GM04503 (cell line): ENCODE measurements at regions not wholly inside any gene's neighbourhood (a gene's known extent, or its start where the extent isn't known, plus 50 kb on each side); places are given as distances from the start of the nearest gene placed in this dataset.
"Not testable (repeated sequence)": the region's sequence is repeated elsewhere in the genome, so short reads cannot be mapped to it uniquely, and the experiment has no call there.

ENCODE experiments used
- DNase-seq: peaks from one replicate; pipeline ENCODE4 v3.0.0-alpha.2; 2012; ENCODE audit warnings: low read depth

GRCh38 chr14:54010981-54011380 lies 54.4 kb upstream of the BMP4 start:
- no peak for DNase-seq

DNA sequence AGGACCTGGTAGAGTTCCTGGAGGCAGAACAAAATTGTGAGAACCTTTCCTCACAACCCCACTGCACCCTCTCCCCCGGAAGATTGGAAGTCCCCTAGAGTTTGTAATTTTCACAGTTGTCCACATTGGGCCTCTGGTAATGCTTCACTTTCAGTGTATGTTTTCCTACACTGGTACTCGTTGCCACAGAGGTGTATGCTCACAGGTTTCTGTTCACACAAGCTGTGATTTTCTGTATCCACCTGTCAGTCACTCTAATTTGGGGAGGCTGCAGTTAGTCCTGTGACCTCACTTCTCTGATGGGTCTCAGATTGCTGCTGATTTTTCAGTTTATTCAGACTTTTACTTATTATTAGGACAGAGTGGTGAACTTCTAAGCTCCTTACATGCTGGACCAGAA lies 66.4 kb upstream of the BMP4 start:
- no peak for DNase-seq

DNA sequence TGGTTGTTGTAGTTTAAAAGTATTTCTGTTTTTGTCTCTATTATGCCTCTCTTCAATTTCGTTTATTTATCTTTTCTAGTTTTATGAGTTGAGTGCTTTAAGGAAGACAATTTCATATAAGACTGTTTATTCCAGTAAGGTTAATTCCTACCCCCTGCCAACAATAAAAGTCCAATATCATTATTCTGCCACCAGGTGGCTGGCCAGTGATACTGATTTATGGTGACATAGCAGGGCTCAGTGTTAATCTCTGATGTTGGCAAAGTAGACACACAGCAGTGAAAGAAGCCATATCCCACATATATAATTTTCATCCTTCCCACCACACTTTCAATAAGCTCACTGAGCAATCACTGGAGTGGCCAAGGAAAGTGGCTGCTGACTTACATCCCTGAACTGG lies 69.0 kb upstream of the BMP4 start:
- no peak for DNase-seq

GRCh38 chr14:54026671-54027070 lies 70.0 kb upstream of the BMP4 start:
- no peak for DNase-seq

DNA sequence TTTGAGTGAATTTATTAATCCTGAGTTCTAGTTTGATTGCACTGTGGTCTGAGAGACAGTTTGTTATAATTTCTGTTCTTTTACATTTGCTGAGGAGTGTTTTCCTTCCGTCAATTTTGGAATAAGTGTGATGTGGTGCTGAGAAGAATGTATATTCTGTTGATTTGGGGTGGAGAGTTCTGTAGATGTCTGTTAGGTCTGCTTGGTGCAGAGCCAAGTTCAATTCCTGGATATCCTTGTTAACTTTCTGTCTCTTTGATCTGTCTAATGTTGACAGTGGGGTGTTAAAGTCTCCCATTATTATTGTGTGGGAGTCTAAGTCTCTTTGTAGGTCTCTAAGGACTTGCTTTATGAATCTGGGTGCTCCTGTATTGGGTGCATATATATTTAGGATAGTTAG lies 74.4 kb upstream of the BMP4 start:
- DNase-seq: not testable (repeated sequence)

DNA sequence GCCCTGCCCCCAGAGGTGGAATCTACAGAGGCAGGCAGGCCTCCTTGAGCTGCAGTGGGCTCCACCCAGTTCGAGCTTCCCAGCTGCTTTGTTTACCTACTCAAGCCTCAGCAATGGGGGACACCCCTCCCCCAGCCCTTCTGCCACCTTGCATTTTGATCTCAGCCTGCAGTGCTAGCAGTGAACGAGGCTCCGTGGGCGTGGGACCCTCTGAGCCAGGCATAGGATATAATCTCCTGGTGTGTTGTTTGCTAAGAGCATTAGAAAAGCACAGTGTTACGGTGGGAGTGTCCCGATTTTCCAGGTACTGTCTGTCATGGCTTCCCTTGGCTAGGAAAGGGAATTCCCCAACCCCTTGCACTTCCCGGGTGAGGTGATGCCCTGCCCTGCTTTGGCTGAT lies 76.7 kb upstream of the BMP4 start:
- DNase-seq: not testable (repeated sequence)

DNA sequence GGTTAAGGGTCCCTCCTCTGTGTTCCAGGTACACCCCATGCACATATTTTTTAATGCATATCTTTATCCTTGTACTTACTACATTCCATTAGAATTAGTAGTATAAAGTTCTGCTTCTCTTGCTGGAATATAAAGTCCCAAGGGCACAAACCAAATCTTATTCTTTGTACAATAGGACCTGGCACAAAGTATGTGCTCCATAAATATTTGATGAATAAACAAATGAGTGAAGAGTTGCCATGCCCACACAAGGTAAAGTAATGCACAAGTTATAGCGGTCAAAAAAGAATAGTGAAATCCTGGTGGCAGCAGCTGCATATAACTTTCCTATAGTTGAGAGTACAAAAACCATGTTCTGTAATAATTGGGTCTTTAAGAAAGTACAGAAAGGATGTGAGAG lies 82.1 kb upstream of the BMP4 start:
- no peak for DNase-seq

GRCh38 chr14:54039311-54039710 lies 82.7 kb upstream of the BMP4 start:
- DNase-seq: no peak

GRCh38 chr14:54040846-54041245 lies 84.2 kb upstream of the BMP4 start:
- no peak for DNase-seq

- DNase-seq: no peak
These were observed 89.6 kb upstream of the BMP4 start for GRCh38 chr14:54046250-54046649.

- no peak for DNase-seq
These were observed 91.2 kb upstream of the BMP4 start for GRCh38 chr14:54047645-54048308.

GRCh38 chr14:54048311-54048710 lies 91.7 kb upstream of the BMP4 start:
- DNase-seq: no peak

- no peak for DNase-seq
These were observed 92.1 kb upstream of the BMP4 start for GRCh38 chr14:54048736-54049135.

- no peak for DNase-seq
These were observed 94.1 kb upstream of the BMP4 start for GRCh38 chr14:54050759-54051158.

GRCh38 chr14:54052696-54053385 lies 96.2 kb upstream of the BMP4 start:
- DNase-seq: no peak

GRCh38 chr14:54053386-54053745 lies 96.7 kb upstream of the BMP4 start:
- DNase-seq: no peak

GRCh38 chr14:54058505-54058904 lies 101.9 kb upstream of the BMP4 start:
- DNase-seq: no peak

DNA sequence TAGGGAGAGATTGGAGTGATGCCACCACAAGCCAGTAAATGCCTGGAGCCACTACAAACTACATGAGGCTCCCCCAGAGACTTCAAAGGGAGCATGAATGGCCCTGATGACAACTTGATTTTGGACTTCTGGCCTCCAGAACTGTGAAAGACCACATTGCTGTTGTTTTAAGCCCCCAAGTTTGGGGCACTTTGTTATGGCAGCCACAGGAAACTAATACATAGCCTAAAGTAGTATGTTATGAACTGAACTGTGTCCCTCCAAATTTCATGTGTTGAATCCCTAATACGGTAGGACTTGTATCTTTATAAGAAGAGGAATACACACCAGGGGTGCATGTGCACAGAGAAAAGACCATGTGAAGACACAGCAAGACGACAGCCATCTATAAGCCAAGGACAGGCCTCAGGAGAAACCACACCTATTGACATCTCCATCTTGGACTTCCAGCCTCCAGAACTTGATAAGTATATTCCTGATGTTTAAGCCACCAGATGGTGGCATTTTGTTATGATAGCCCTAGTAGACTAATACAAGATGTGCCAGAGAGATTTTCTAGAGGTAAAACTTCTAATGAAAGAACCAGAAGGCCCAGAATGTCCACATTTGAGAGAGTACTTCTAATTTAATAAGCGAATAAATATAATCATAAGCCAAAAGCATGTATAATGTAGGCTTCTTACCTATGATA lies 127.1 kb upstream of the BMP4 start:
- DNase-seq: no peak

GRCh38 chr14:54085232-54085761 lies 128.7 kb upstream of the BMP4 start:
- DNase-seq: no peak

- no peak for DNase-seq
These were observed 129.2 kb upstream of the BMP4 start for GRCh38 chr14:54085841-54086240.

DNA sequence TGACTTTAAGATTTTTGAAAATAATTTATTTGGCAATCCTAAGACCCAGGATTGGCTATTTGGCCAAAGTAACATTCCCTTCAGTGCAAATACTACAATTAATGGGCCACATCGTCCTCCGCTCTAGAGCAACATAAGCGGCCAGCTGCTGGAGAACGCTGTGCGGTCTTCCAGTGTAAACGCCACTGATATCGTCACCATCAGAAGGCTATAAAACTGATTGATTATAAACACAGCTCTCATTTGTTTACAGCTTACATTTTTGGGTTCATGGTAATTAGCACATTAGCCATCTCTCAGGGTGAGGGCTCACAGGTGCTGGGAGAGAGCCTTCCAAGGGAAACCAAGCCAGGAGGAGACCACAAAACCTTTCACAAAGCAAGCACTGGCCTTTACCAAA lies 130.1 kb upstream of the BMP4 start:
- no peak for DNase-seq

GRCh38 chr14:54087376-54087775 lies 130.8 kb upstream of the BMP4 start:
- no peak for DNase-seq

DNA sequence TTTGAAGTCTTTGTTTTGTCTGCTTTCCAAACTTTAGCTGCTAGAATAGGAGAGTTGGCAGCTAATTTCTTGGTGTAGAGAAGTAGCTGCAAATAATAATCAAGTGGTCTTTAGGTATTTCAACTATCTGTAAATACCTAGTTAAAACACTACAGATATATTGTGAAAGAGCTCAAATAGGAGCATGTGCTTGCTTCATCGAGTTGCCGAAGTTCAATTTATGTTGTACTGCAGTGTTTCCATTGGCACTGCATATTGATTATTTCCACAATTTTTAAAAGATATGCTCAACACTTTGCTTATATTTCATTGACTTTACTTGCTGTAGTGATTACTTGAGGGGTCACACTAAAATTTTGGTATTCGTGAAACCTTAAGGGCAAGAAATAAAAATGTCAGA lies 131.6 kb upstream of the BMP4 start:
- no peak for DNase-seq
